ELF-1 (cell line): ENCODE measurements at regions not wholly inside any gene's neighbourhood (a gene's known extent, or its start where the extent isn't known, plus 50 kb on each side); places are given as distances from the start of the nearest gene placed in this dataset.

Experiments
- DNase-seq: peaks from one replicate; pipeline ENCODE4 v3.0.0-alpha.2; 2016; ENCODE audit warnings: low read depth, low spot score

GRCh38 chr16:8519179-8519578 lies 71.1 kb downstream of the TMEM114 start:
- DNase-seq, result no peak

DNA sequence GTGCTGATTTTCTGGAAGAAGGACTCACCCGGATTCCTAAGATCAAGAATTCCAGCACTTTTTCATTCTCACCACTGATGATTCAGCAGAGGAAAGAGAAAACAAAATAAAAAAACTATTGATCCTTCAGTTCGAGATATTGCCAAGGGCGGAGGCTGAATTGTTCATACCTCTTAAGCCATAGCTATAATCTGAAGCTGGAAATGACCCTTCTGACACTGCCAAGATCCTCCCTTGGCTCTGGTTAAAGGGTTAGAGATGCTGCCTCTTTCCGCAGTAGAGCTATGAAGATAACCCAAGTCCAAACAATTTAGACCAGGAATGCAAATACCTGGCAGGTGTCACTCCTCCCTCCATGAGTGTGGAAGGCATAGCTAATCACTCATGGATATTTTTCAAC lies 73.0 kb downstream of the TMEM114 start:
- no peak for DNase-seq

DNA sequence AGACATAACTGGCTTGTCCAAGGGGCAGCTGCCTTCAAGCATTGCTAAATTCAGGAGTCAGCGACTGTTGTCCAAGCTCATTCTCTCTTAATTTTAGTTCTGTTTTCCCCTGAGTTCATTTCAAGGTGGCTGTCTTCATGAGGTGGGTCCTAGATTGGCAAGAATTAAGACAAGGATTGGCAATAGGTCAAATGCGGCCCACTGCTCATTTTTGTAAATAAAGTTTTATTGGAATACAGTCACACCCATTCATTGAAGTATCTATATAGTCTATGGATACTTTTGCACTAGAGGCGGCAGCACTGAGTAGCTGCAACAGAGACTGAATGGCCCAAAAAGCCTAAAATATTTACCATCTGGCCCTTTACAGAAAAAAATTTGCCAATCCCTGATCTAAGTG lies 73.8 kb downstream of the TMEM114 start:
- no peak for DNase-seq

- DNase-seq, result no peak
Observed at GRCh38 chr16:8512941-8513624, 77.2 kb downstream of the TMEM114 start.

GRCh38 chr16:8511464-8511863 lies 78.8 kb downstream of the TMEM114 start:
- DNase-seq, result no peak

DNA sequence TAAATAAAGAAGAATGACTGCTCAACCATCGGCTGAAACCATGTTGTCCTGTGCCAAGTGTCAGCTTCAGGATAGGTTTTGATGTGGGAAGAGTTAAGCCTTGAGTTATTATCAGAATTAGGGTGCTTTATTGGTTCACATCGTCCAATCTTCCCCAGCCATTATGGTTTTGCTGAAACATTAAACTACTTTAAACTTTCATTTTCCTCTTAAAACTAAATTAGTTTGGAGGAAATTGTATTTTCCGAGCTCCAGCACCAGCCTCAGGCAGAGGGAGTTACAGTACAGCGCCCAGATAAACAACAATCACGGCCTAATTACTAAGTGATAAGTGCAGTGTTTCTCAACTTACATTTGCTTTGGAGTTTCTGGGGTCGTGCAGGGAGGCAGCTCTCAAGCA lies 80.2 kb downstream of the TMEM114 start:
- DNase-seq, result no peak

DNA sequence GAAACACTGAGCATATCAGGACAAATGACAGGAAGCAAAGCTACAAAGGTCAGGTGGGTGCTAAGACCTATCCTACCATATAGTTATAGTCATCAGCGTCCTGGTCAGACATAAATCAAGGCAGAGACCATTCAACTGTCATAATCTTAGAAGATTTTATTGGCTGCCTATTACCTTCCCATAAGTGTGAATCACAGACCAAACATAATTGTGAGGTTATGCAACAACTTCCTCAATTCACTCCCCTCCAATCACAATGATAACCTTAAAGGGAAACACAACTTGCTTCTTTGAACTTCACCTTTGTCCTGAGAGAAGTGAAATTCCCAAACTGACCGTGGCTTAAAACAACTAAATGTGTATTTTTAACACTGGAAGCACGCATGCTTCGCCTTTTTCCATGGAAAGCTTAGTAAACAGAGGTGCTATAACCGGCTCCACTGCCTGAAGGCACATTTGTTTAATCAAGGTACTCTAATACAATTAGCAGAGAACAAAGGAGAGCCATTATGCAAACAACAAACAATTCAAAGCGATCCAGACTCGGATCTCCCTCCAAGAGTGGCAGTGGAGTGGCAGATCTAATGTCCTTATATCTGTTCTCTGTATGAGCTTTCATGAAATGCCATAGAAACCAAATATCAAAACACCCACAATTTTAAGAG lies 84.9 kb downstream of the TMEM114 start:
- peak; percentile 45 for DNase-seq

- no peak for DNase-seq
Observed at GRCh38 chr16:8502446-8502845, 87.9 kb downstream of the TMEM114 start.

DNA sequence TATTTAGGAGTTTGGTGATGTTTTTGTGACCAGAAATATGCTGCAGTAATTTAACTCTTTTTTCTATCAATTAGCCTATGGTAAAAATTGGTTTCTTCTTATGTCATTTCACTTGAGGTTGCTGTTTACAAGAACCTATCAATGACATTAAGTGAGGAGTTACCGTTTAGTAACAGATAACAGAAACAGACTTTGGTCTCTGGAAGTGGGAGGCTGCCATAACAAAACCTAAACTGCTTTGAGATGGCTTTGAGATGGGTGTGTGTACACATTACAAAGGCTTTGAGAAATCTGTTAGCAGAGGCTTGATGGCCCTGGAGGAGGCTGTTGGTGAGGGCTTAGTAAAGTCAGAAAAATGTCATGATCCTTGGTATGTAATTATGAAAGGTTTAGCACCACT lies 90.0 kb downstream of the TMEM114 start:
- DNase-seq, result no peak

GRCh38 chr16:8496364-8496763 lies 93.9 kb downstream of the TMEM114 start:
- DNase-seq, result no peak

DNA sequence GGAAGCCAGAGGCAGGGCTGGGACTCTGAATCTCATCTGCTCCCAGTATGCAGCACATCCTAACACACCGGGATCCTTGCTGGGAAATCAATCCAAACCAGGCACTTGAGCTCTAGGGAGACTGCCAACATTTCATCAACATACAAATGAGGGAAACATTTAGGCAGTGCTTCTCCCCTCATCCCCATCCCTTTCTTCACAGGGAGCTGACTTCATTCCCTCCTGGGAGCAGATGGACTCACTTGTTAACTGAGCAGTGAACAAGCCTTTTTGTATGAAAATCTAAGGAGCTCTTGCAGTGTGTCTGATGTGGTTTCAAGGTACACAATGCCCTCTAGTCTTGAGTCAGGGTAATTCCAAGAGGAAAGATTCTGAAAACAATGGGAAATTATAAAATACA lies 96.3 kb downstream of the TMEM114 start:
- peak; percentile 4 for DNase-seq

DNA sequence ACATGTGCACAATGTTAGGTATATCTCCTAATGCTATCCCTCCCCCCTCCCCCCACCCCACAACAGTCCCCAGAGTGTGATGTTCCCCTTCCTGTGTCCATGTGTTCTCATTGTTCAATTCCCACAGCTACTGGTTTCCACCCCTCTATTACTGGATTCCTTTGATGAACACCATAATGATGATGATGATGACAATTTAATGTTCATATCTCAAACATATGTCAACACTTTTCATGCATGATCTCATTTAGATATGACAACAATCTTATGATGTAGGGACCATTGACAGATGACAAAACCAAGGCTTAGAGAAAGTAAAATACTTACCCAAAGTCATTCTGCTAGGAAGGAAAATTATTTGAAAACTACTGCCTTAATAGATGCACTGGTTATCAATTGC lies 97.6 kb downstream of the TMEM114 start:
- DNase-seq, result no peak

GRCh38 chr16:8489580-8489979 lies 100.7 kb downstream of the TMEM114 start:
- no peak for DNase-seq

DNA sequence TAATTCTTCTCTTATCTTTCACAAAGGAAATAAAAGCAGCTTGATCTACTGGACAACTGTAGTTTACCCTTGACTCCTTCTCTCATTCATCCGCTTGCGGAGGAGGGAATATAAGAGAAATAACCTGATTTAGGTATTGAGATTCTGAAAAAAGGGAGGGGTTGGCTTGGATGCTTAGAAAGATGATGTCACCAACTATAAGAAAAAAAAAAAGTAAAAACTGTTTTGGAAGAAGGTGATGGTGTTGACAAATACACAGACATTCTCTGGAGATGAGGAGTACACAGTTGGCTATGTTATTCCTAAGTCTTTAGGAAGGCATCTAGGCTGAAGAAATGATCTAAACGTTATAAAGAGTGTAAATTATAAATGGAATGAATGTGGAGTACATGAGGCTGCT lies 103.3 kb downstream of the TMEM114 start:
- DNase-seq, result no peak

DNA sequence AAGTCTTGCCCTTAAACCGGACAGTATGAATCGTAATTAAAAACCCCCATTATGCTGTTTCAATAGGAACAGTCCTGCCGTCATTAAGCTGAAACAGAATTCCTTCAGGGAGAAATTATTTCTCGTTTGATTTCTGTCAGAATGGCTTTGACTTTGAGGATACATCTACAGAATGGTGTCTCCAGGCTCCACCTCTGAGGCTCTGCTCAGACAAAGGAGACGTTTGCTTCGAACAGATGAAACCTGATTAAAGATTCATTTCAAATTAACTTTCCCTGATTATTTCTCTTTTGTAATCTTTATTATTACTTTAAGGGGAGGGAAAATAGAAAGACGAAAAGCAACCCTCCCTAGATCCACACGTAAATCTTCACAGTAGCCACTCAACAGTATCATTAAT lies 106.9 kb downstream of the TMEM114 start:
- no peak for DNase-seq

DNA sequence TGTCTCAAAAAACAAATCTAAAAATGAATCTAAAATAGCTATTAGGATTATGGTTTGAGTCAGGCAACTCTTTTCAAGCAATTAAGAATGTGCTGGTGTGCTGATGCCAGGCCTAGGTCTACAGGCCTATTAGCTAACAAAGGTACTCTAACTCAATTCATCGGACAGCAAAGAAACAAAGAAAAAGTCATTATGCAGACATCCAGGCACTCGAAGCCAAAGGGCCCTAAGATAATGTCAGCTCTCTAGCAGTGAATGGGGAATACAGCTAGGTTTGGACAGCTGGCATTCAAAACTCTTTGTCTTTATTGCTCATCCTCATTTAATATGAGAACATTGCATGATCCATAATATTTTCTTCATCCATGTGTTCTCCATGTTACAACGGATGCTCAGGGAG lies 108.5 kb downstream of the TMEM114 start:
- DNase-seq, result peak; percentile 10

DNA sequence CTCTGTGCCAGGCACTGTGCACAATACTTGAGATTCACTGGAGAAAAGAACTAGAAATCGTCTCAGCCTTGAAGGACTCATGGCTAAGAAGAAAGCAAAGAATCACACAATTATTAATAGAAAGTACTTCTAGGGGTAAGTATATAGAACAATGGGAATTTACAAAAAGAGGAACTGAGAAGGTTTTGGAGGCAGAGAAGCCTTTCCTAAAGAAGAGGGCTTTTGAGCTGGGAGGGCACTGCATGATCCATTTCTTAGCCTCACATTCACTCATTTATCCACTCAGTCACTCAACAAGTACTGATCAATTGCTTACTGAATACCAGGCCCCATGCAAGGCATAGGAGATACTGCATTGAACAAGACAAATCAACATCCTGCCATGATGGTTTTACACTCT lies 113.5 kb downstream of the TMEM114 start:
- DNase-seq, result no peak

DNA sequence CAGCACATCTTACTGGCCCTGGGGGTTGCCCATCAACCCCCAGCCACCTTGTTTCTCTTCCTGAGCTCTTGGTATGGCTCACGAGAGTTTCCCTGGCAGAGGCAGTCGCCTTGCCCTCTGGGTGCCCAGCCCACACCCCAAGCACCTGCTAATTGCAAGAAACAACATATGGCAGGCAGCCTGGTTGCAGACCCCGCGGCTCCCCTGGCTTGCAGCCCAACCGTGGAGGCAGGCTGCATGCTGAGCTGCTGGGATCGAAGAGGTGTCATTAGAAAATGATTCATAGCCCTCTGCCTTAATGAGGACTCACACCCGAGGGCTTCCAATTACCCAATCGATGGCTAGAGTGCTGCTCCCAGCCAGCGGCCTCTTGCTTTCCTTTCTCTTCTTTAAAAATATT lies 115.7 kb downstream of the TMEM114 start:
- peak; percentile 39 for DNase-seq

DNA sequence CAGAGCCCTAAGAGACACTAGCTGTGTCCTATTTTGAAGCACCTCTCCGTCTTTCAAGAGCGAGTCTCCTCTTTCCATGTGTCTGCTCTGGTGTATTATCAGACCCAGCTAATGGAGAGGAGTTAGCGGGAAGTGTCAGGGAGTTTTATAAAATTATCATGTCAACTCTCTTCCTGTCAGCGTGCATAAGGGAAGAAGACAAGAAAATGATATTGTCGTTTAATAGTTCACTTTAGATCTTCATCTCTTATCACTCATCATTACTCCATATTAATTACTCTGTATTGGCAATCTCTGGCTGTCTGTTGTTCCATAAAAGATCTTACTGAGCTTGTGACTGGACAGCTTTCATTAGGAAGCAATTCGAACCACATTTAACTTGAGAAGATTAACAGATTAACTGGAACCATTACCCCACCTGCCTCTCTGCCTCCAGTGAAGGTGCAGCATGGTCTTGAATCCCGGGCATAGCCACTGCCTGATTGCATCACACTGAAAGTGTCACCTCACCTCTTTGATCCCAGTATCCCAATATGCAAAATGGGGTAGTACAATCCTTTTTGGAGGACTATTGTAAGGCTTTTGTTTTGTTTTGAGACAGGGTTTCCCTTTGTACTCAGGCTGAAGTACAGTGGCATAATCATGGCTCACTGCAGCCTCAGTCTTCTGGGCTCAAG lies 121.1 kb downstream of the TMEM114 start:
- DNase-seq, result no peak

GRCh38 chr16:8464979-8465378 lies 125.3 kb downstream of the TMEM114 start:
- DNase-seq, result no peak

GRCh38 chr16:8459085-8459733 lies 131.1 kb downstream of the TMEM114 start:
- no peak for DNase-seq

GRCh38 chr16:8458481-8459046 lies 131.7 kb downstream of the TMEM114 start:
- DNase-seq, result peak; percentile 45
